SK-N-SH (cell line): ENCODE measurements at regions not wholly inside any gene's neighbourhood (a gene's known extent, or its start where the extent isn't known, plus 50 kb on each side); places are given as distances from the start of the nearest gene placed in this dataset.
"Not testable (repeated sequence)": the region's sequence is repeated elsewhere in the genome, so short reads cannot be mapped to it uniquely, and the experiment has no call there.

Experiments used
- MAX ChIP-seq: IDR thresholded peaks from 2 replicates; pipeline ENCODE4 v1.4.0; 2012; ENCODE audit warnings: low read depth
- POLR2AphosphoS5 ChIP-seq: IDR thresholded peaks from 2 replicates; pipeline ENCODE4 v1.6.1; 2012; ENCODE audit warnings: low read depth, low read length
- TAF1 ChIP-seq: IDR thresholded peaks from 2 replicates; pipeline ENCODE4 v1.6.1; 2012; ENCODE audit warnings: low read depth, mild to moderate bottlenecking, low read length, moderate library complexity, borderline replicate concordance
- USF1 ChIP-seq: IDR thresholded peaks from 2 replicates; pipeline ENCODE4 v1.4.0; 2012; ENCODE audit warnings: low read depth, borderline replicate concordance

GRCh38 chr7:142520885-142521284, 228.4 kb upstream of the PRSS1 start:
- TF ChIP-seq TAF1, POLR2AphosphoS5, USF1, MAX: not testable (repeated sequence)
